ENCODE measurements at regions not wholly inside any gene's neighbourhood (a gene's known extent, or its start where the extent isn't known, plus 50 kb on each side); places are given as distances from the start of the nearest gene placed in this dataset.

DNA sequence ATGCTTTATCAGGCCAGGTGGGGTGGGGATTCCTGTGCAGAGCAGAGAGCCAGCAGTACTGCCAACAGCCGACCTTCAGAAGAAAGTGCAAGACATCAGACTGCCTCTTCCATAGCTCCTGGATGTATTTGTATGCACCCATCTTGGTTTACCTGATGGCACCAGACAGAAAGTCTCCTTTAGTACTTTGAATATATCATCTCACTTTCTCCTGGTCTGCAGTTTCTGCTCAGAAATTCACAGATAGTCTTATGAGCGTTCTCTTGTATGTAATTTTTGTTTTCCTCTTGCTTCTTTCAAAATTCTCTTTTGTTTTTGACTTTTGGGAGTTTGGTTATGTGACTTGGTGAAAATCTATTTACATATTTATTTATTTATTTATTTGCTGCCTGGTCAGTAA is 446.4 kb upstream of the CADM1 start:
- no peaks in the 10 kb centered on the region for H3K4me1 ChIP-seq (ENCODE audit: control insufficient read depth in 5 of 5, insufficient read depth in 5 of 5, low read length in 5 of 5)
- H3K36me3 ChIP-seq (ENCODE audit: control insufficient read depth in 5 of 5, insufficient read depth in 5 of 5, low read length in 5 of 5): no peaks in the 10 kb centered on the region
- H3K27ac ChIP-seq (ENCODE audit: low read depth, low read length): no peak overlapping the region
- no peak overlapping the region for H3K9ac ChIP-seq (ENCODE audit: low read length in 5 of 5)
- H3K27me3 ChIP-seq (ENCODE audit: control insufficient read depth in 5 of 5, insufficient read depth in 4 of 5, low read length in 5 of 5): peaks cover 0 to 2% (median 0%) of the 10 kb centered on the region in 5 donors
- peaks cover 2 to 26% (median 22%) of the 10 kb centered on the region in 5 donors for H3K9me3 ChIP-seq (ENCODE audit: control insufficient read depth in 5 of 5, low read length in 5 of 5)
- peak overlapping the region in 3 of 5 donors; percentile 1 to 42 (median 12) for H3K4me3 ChIP-seq (ENCODE audit: low read depth in 1 of 5, low read length in 5 of 5)

DNA sequence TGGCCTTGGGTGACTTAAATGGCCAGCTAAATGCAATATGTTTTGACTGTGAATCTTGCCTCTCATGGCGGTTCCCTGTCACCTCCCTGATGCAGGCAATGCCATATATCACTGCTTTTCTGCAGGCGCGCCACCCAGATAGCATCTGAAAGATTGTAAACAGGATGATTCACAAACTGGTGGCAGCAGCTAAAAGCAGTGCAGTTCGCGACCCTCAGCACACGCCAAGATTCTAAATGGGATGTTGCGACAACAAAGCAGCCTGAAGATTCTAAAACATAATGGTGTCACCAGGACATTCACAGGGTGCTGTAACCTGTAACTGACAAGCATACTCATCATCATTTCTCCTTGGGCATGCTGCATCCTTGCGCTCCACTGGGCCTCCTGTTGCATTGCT is 440.4 kb upstream of the CADM1 start:
- Histone ChIP-seq H3K4me1 (ENCODE audit: control insufficient read depth in 5 of 5, insufficient read depth in 5 of 5, low read length in 5 of 5) (no peaks in the 10 kb centered on the region), H3K27ac (ENCODE audit: low read depth, low read length) (no peak overlapping the region), H3K36me3 (ENCODE audit: control insufficient read depth in 5 of 5, insufficient read depth in 5 of 5, low read length in 5 of 5) (no peaks in the 10 kb centered on the region)

DNA sequence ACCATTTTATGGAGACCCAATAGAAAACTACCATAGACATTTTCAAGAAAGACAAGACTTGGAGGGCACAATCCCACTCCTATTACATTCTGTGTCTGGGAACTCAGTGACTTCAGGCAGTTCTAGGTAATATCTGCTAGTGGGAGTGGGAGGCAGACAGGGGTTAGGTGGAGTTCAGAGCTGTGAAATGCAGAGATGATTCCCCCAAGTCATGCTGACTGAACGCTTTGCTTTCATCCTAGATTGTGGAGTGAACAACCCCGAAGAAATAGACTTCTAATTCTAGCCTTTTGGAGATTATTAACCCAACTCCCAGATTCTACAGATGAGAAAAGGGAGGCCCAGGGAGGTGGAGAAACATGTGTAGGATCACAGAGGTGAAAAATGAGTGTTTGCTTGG is 437.8 kb upstream of the CADM1 start:
- Histone ChIP-seq H3K27ac (ENCODE audit: low read depth, low read length) (no peak overlapping the region), H3K9ac (ENCODE audit: low read length in 5 of 5) (no peak overlapping the region), H3K4me3 (ENCODE audit: low read depth in 1 of 5, low read length in 5 of 5) (no peak overlapping the region), H3K4me1 (ENCODE audit: control insufficient read depth in 5 of 5, insufficient read depth in 5 of 5, low read length in 5 of 5) (no peaks in the 10 kb centered on the region), H3K9me3 (ENCODE audit: control insufficient read depth in 5 of 5, low read length in 5 of 5) (no peaks in the 10 kb centered on the region), H3K36me3 (ENCODE audit: control insufficient read depth in 5 of 5, insufficient read depth in 5 of 5, low read length in 5 of 5) (no peaks in the 10 kb centered on the region), H3K27me3 (ENCODE audit: control insufficient read depth in 5 of 5, insufficient read depth in 4 of 5, low read length in 5 of 5) (peaks cover 4 to 9% (median 8%) of the 10 kb centered on the region in 5 donors)

More for the DNA sequence above, 440.4 kb upstream of the CADM1 start:
- Histone ChIP-seq H3K9ac (ENCODE audit: low read length in 5 of 5) (no peak overlapping the region), H3K27me3 (ENCODE audit: control insufficient read depth in 5 of 5, insufficient read depth in 4 of 5, low read length in 5 of 5) (peaks cover 0 to 9% (median 6%) of the 10 kb centered on the region in 5 donors), H3K4me3 (ENCODE audit: low read depth in 1 of 5, low read length in 5 of 5) (no peak overlapping the region), H3K9me3 (ENCODE audit: control insufficient read depth in 5 of 5, low read length in 5 of 5) (peaks cover 0 to 6% (median 0%) of the 10 kb centered on the region in 5 donors)

DNA sequence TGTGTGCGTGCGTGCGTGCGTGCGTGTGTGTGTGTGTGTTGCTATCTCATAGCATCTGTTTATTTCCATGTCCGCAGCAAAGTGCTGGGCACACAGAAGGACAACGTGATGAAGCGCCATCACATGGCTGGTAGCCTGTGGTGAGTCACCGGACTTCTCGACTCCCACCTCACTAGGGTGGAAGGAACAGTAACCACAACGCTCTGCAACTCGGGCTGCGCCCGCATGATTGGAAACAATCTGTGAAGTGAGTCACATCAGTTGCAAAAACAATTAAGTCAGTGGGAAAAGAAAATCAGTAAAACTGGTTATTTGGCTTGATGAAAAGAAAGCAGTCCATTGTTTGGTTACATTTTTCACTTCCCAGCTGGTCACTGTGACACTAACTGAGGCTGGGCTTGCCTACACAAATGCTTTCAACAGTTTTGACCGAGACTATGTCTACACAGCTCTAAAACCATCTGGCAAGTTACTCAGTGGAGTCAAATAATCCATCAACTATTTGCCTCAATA is 437.3 kb upstream of the CADM1 start:
- Histone ChIP-seq H3K27me3 (ENCODE audit: control insufficient read depth in 5 of 5, insufficient read depth in 4 of 5, low read length in 5 of 5) (peaks cover 4 to 9% (median 8%) of the 10 kb centered on the region in 5 donors), H3K9ac (ENCODE audit: low read length in 5 of 5) (no peak overlapping the region), H3K36me3 (ENCODE audit: control insufficient read depth in 5 of 5, insufficient read depth in 5 of 5, low read length in 5 of 5) (no peaks in the 10 kb centered on the region), H3K4me1 (ENCODE audit: control insufficient read depth in 5 of 5, insufficient read depth in 5 of 5, low read length in 5 of 5) (no peaks in the 10 kb centered on the region), H3K4me3 (ENCODE audit: low read depth in 1 of 5, low read length in 5 of 5) (no peak overlapping the region), H3K27ac (ENCODE audit: low read depth, low read length) (no peak overlapping the region), H3K9me3 (ENCODE audit: control insufficient read depth in 5 of 5, low read length in 5 of 5) (no peaks in the 10 kb centered on the region)

DNA sequence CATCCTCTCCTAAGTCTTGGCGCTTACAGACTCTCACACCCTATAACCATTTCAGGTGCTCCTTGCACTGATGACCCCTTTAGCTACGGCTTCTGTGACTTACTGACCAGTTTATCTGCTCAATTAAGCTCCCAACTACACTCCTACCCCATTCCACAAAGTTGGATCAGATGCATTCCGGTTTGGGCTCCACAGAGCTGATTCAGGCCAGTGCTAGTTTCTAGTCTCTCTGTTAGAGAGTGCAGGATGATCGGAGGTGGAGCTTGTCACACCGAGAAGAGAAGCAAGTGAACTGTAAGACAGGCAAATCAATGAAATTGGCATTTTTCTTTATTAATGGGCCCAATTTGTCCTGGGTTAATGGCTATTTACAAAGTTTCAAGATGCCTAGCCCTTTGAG is 436.8 kb upstream of the CADM1 start:
- Histone ChIP-seq H3K27ac (ENCODE audit: low read depth, low read length) (no peak overlapping the region), H3K9me3 (ENCODE audit: control insufficient read depth in 5 of 5, low read length in 5 of 5) (no peaks in the 10 kb centered on the region), H3K4me3 (ENCODE audit: low read depth in 1 of 5, low read length in 5 of 5) (no peak overlapping the region)

DNA sequence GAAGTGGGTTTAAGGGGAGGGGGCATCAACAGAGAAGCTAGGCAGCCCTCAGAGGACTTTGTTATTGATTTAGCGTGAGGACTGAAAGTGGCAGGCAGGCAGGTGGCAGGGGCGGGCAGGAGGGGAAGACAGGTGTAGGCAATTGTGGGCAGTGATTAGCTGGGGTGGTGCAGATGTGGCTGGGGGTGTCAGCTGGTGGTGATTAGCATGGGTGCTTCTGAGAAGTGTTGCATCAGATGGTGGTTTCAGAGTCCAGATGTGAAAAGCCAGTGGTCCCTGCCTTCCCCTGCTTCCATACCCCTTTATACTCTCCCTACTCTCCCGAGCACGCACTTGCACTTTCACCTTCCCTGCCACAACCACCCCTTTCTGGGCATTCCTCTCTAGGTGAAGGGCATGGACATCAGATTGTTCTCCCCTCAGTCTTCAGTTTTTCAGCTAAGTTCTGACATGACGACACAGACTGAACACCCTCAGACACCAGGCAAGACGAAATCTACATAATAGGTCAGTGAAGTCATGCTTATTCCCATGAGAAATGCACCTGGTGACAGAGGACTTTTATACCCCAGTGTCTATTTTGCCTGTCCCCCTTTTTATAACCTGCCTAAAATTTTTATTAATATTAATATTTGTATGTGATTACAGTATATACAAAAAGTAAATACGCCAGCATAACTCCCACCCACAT is 435.7 kb upstream of the CADM1 start:
- Histone ChIP-seq H3K9me3 (ENCODE audit: control insufficient read depth in 5 of 5, low read length in 5 of 5) (no peaks in the 10 kb centered on the region), H3K27me3 (ENCODE audit: control insufficient read depth in 5 of 5, insufficient read depth in 4 of 5, low read length in 5 of 5) (peaks cover 4 to 9% (median 8%) of the 10 kb centered on the region in 5 donors), H3K9ac (ENCODE audit: low read length in 5 of 5) (no peak overlapping the region), H3K36me3 (ENCODE audit: control insufficient read depth in 5 of 5, insufficient read depth in 5 of 5, low read length in 5 of 5) (no peaks in the 10 kb centered on the region), H3K4me3 (ENCODE audit: low read depth in 1 of 5, low read length in 5 of 5) (no peak overlapping the region), H3K27ac (ENCODE audit: low read depth, low read length) (no peak overlapping the region), H3K4me1 (ENCODE audit: control insufficient read depth in 5 of 5, insufficient read depth in 5 of 5, low read length in 5 of 5) (no peaks in the 10 kb centered on the region)

More for the DNA sequence above, 436.8 kb upstream of the CADM1 start:
- Histone ChIP-seq H3K27me3 (ENCODE audit: control insufficient read depth in 5 of 5, insufficient read depth in 4 of 5, low read length in 5 of 5) (peaks cover 4 to 9% (median 8%) of the 10 kb centered on the region in 5 donors), H3K9ac (ENCODE audit: low read length in 5 of 5) (no peak overlapping the region), H3K4me1 (ENCODE audit: control insufficient read depth in 5 of 5, insufficient read depth in 5 of 5, low read length in 5 of 5) (no peaks in the 10 kb centered on the region), H3K36me3 (ENCODE audit: control insufficient read depth in 5 of 5, insufficient read depth in 5 of 5, low read length in 5 of 5) (no peaks in the 10 kb centered on the region)

DNA sequence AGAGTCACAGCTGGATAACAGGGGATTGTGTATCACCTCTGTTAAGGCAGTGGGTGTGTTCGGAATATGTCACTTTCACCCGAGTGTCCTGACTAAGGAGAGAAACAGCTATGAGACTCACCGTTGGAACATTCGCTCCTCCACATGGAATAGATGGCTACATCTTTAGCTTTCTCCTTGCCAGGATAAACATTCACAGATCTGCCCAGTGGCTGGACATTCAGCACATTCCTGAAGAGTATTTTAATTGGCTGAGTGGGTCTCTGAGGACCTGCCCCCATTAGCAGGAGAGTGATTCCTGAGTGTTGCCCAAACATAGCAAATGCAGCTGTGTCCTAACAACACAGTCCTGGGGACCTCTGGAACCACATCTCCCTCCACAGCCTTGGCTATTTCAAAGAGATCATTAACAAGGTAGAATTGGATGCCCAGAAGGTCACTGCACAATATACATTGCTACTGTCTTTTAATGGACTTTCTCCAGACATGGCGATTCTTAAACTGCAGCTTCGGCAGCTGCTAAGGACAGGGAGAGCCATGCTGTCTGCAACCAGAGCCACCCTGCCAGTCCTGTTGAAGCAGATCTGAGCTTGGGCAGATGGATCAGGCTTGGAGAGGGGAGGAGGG is 435.0 kb upstream of the CADM1 start:
- Histone ChIP-seq H3K9me3 (ENCODE audit: control insufficient read depth in 5 of 5, low read length in 5 of 5) (no peaks in the 10 kb centered on the region), H3K4me1 (ENCODE audit: control insufficient read depth in 5 of 5, insufficient read depth in 5 of 5, low read length in 5 of 5) (no peaks in the 10 kb centered on the region), H3K36me3 (ENCODE audit: control insufficient read depth in 5 of 5, insufficient read depth in 5 of 5, low read length in 5 of 5) (no peaks in the 10 kb centered on the region), H3K27ac (ENCODE audit: low read depth, low read length) (no peak overlapping the region), H3K4me3 (ENCODE audit: low read depth in 1 of 5, low read length in 5 of 5) (no peak overlapping the region), H3K27me3 (ENCODE audit: control insufficient read depth in 5 of 5, insufficient read depth in 4 of 5, low read length in 5 of 5) (peaks cover 4 to 9% (median 8%) of the 10 kb centered on the region in 5 donors), H3K9ac (ENCODE audit: low read length in 5 of 5) (no peak overlapping the region)

DNA sequence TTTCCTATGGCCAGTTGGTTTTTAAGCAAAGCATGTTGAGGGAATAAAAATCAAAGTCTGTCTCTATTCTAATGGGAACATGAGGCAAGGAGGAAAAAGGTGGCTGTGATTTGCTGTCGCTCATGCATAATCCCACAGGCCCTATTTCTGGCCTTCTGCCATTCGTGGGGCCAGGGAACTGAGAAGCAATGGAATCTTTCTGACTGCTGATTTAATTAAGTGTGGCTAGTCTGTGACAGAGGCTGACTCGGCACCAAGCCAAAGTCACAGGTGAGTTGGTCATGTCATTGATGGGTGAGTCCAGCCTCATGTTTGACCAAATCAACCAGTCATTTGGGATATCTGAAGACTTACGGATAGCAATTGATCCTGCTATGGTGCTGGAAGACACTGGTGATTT is 429.3 kb upstream of the CADM1 start:
- H3K36me3 ChIP-seq (ENCODE audit: control insufficient read depth in 5 of 5, insufficient read depth in 5 of 5, low read length in 5 of 5): no peaks in the 10 kb centered on the region
- no peak overlapping the region for H3K9ac ChIP-seq (ENCODE audit: low read length in 5 of 5)
- no peak overlapping the region for H3K4me3 ChIP-seq (ENCODE audit: low read depth in 1 of 5, low read length in 5 of 5)
- peaks cover 0 to 21% (median 15%) of the 10 kb centered on the region in 5 donors for H3K4me1 ChIP-seq (ENCODE audit: control insufficient read depth in 5 of 5, insufficient read depth in 5 of 5, low read length in 5 of 5)
- H3K27me3 ChIP-seq (ENCODE audit: control insufficient read depth in 5 of 5, insufficient read depth in 4 of 5, low read length in 5 of 5): peaks cover 0 to 8% (median 0%) of the 10 kb centered on the region in 5 donors
- no peaks in the 10 kb centered on the region for H3K9me3 ChIP-seq (ENCODE audit: control insufficient read depth in 5 of 5, low read length in 5 of 5)
- H3K27ac ChIP-seq (ENCODE audit: low read depth, low read length): no peak overlapping the region

DNA sequence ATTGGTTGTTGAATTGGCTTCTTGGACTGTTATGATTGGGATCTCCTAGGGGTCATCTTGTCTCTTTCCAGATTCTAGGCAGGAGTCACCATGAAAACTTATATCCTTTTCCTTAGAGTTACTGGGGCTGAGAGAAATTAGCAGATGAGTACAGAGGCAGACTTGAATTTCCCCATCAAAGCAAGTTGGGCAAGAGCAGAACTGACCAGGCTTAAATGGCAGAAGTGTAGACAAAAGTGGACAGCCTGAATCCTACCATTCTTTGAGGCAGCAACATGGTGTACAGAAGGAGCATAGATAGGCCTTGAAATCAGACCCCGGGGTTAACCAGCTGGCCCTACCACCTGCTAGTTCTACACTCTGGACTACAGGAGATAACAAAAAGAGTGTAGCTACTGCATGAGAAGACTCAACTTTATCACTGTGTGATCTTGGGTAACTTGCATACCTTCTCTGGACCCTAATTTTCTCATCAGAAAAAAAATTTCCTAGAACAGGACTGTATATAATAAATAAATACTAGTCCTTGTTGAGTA is 427.4 kb upstream of the CADM1 start:
- Histone ChIP-seq H3K4me3 (ENCODE audit: low read depth in 1 of 5, low read length in 5 of 5) (no peak overlapping the region), H3K4me1 (ENCODE audit: control insufficient read depth in 5 of 5, insufficient read depth in 5 of 5, low read length in 5 of 5) (peaks cover 0 to 21% (median 15%) of the 10 kb centered on the region in 5 donors), H3K36me3 (ENCODE audit: control insufficient read depth in 5 of 5, insufficient read depth in 5 of 5, low read length in 5 of 5) (no peaks in the 10 kb centered on the region), H3K9ac (ENCODE audit: low read length in 5 of 5) (no peak overlapping the region), H3K27me3 (ENCODE audit: control insufficient read depth in 5 of 5, insufficient read depth in 4 of 5, low read length in 5 of 5) (peaks cover 0 to 3% (median 0%) of the 10 kb centered on the region in 5 donors), H3K9me3 (ENCODE audit: control insufficient read depth in 5 of 5, low read length in 5 of 5) (no peaks in the 10 kb centered on the region), H3K27ac (ENCODE audit: low read depth, low read length) (no peak overlapping the region)
